NCI-H526 (cell line): ENCODE measurements at regions not wholly inside any gene's neighbourhood (a gene's known extent, or its start where the extent isn't known, plus 50 kb on each side); places are given as distances from the start of the nearest gene placed in this dataset.
"Not testable (repeated sequence)": the region's sequence is repeated elsewhere in the genome, so short reads cannot be mapped to it uniquely, and the experiment has no call there.

Source experiments
- DNase-seq, 2 experiments: peaks; one replicate each; lab custom pipeline; 2025; lab: John Stamatoyannopoulos, UW

DNA sequence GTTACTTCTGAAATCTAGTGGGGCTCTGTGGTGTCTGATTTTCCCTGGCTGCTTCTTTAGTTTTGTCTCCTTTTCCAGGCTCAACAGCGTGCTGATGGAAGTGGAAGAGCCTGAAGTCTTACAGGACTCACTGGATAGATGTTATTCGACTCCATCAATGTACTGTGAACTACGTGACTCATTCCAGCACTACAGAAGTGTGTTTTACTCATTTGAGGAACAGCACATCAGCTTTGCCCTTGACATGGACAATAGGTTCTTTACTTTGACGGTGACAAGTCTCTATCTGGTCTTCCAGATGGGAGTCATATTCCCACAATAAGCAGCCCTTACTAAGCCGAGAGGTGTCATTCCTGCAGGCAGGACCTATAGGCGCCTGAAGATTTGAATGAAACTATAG is 51.1 kb downstream of the NBPF8 start:
- not testable (repeated sequence) for DNase-seq

DNA sequence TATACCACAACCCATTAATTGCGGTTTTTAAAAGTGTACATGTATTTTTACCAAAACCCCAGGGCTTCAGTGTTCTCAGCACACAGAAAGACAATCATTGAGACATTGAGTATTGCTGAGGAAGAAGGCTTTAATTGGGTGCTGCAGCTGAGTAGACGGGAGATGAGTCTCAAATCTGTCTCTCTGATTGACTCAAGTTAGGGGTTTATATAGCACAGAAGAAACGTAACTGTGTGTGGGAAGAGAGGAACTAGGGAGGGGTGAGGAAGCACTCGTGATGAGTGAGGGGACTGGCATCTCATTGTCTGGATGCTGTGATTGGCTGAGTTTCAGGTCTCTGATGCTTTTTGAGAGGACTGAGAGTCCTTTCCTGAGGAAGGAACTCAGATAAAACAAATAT is 62.8 kb downstream of the NBPF8 start:
- DNase-seq, result not testable (repeated sequence)

DNA sequence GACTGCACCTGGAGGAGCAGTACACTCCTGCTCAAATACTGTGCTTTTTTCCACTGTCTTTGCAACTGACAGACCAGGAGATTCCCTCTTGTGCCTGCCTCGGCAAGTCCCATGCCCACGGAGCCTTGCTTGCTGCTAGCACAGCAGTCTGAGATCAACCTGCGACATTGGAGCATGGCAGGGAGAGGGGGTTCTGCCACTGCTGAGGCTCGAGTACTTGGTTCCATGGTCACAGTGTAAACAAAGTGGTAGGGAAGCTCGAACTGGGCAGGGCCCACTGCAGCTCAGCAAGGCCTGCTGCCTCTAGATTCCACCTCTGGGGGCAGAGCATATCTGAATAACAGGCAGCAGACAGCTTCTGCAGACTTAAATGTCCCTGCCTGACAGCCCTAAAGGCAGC is 63.6 kb downstream of the NBPF8 start:
- not testable (repeated sequence) for DNase-seq

DNA sequence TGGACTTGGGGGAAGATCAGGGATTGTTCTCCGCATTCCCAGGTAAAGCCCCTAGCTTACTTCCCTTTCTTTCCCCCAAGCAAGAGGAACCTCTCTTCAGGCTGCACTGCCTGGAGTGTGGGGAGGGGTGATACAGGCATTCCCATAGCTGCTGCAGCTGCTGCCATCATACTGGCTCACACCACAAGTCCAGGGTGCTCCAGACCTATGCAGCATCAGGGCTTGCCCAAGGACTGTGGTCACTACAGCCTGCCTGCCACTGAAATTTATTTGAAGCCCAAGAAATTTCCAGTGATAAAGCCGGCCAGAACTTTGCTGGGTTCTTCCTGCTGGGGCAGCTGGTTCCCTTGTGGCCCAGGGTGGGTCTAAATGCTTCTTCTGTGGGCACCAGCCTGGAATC is 72.7 kb downstream of the NBPF8 start:
- DNase-seq, result not testable (repeated sequence)

DNA sequence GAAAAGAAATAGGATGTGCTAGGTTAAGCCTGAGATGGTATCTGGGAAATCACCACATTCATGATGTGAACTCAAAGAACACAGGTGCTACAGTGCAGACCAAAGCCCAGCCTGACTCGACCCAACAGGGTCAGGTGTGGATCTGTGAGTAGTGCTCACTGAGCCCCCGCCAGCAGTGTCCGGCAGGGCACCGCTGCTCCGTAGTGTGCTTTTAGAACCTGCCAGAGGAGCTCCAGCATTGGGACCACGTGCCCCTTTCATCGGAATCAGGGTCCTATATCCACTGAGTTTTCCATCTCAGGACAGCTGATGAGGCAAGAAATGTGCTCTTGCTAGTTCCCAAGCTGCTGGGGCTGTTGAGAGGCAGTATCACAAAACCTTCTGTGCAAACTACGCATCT is 74.4 kb downstream of the NBPF8 start:
- not testable (repeated sequence) for DNase-seq

DNA sequence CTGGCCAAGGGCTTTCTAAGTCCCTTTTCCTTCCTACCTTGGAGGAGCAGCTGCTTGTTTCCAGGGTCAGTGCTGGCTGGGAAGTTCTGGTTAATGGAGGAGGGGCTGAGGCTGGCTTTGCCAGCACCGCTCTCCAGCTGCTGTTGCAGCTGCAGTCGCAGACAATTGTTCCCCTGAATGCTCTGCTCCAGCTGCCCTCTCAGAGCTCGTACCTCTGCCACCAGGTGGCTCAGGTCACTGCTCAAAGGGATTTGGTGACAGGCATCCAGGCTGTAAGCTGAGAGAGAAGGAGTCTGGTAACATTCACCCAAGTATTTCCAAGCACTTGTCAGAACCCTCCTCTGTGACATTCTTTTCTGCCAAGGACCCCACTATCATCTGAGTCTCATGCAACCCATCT is 82.3 kb downstream of the NBPF8 start:
- DNase-seq, result not testable (repeated sequence)

DNA sequence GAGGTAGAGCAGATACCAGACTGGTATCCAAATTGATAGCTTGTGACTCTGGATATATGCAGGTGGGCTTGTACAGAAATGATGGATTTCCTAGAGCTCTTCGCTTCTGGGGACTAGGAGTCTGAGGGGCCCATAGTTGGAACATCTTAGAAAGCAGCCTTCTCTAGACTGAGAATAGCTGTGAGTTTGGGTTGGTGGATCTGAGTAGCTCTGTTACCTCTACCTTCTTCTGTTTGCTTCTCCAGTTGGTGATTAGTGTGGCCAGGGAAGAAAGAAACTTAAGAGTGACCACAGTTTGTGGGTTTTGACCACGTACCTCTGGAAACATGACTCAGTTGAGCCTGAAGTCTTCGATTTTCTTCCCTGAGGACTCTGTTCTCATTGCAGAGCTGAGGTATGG is 88.4 kb downstream of the NBPF8 start:
- not testable (repeated sequence) for DNase-seq

DNA sequence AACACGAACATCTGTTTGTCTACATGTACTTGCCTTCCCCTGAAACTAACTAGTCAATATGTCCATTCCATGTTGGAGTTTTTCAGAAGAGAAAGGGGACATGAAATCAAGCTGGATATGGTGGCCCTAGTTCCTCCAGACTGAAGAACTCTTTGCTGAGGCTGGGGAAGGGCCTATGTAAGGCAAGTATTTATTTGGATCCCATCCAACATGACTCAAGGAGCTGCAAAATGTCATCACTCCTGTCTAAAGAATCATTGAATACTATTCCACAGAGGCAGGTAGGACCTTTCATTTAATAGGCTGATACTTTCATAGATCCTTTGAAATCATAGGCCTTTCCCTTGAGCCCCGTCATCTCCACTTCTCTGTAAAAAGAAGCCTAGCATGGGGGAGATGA is 91.5 kb downstream of the NBPF8 start:
- DNase-seq, result not testable (repeated sequence)

DNA sequence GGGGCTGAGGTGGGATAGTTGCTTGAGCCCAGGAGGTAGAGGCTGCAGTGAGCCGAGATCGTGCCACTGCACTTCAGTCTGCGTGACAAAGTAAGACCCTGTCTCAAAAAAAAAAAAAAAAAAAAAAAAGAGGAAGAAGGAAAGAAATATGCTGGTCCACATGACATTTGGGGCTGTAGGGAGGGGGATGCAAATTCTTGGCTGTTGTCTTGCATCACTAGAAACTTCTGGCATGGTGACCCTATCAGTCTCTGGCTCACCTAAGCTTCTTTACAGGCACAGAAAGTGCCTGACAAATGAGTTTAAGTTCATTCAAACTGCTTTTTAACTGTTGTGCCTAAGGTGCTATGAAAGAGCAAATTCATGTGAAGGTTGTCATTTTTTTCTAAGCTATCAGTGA is 93.5 kb downstream of the NBPF8 start:
- not testable (repeated sequence) for DNase-seq

DNA sequence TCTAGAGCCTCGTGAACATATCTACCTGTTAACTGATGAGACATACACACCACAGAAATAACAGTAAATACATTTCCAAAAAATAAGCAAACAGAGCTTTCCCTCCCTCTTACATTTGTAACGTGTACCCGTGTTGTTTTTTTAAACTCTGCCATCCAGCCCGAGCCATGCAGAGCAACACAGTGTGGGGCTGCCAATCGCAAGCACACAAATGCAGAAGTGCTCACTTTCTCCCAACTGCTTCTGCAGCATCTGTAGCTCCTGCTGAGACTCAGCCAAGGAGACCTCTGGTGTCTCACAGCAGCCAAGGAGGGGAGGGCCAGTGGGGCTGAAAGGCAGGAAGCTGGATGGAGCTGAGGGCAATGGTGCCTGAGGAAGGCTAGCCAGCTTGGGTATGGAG is 94.4 kb downstream of the NBPF8 start:
- not testable (repeated sequence) for DNase-seq

DNA sequence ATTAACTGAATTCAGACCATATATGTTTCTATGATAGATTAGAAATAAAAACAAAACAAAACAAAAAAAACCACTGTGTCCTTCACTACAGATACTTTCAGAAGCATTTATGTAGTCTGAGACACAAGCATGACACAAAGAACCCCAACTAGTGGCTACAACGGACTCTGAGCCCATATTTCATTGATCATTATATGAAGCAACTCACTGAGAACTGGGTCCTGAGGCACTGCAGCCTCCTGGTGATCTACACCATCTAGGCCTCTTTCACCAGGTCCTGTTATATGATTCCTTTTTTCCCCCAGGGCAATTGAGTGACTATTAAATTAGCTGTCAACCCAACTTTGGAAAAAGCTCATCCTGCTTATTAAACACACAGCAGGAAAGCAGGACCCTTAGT is 98.3 kb downstream of the NBPF8 start:
- DNase-seq, result not testable (repeated sequence)

DNA sequence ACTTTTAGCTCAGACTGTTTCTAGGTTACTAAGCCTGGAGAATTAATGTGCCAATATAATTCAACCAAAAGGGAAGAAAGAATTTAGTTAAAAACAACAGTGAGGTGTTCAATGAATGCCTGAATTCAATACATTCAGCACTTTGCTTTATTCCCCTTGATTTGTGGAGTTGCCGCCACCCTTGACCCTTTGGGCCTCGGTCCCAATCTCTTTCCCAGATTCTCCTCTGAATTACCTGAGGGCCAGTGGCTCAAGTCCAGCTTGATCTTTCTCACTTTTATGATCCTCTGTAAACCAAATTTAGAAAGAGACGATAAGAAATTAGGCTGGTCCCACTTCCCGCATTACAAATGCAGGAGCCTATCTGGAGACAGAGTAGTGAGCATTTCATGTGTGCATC is 98.7 kb downstream of the NBPF8 start:
- DNase-seq, result not testable (repeated sequence)

DNA sequence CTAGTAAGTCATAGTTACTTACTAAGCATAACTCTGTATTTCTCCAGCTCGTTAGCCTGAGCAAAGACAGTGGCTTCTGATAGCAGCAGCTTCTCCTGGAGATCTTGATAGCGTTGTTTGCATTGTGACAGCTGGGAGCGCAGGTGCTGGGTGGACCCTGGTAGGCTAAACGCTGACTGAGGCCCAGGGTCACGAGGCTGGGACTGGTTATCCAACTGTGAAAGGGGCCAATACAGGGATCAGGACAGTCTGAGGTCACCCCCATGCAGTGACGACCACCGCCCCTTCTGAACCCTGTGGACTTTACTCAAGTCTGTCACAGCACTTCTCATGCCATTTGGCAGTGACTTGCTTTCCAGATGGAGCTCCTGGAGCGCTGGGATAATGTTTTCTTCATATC is 104.4 kb downstream of the NBPF8 start:
- not testable (repeated sequence) for DNase-seq

DNA sequence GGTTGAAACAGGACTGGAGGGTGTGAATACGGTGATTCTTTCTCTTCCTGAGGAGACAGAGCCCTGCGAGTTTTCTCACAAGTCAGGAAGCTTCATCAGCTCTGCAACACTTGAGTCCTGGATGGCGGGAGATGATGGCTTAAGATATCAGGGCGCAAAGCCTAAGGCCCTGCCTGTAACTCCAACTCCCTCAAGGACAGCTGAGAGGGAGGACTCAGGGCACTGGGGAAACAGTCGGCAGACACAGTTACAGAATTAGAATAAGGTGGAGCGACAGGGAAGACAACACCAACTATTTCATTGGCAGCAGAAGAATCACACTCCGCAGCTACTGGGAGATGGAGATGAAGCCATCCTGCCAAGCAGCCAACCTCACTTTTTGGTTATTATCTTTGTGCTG is 109.6 kb downstream of the NBPF8 start:
- not testable (repeated sequence) for DNase-seq

DNA sequence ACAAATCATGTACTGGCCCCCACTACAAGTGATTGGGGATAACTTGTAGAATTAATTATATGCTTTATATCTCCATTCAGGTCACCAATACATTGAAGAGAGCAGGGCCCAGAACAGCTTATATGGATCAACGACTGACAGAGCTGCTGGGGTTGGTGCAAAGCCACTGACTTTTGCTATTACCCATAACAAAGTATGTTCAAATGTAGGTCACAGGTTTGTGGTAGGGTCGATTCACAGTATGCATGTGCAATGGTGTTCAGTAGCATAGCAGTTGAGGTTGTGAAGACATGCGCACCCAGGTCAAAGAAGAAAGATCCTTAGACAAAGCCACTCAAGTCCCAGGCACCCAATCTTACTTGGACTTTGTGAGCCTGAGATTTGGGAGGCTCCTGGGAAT is 110.6 kb downstream of the NBPF8 start:
- not testable (repeated sequence) for DNase-seq

DNA sequence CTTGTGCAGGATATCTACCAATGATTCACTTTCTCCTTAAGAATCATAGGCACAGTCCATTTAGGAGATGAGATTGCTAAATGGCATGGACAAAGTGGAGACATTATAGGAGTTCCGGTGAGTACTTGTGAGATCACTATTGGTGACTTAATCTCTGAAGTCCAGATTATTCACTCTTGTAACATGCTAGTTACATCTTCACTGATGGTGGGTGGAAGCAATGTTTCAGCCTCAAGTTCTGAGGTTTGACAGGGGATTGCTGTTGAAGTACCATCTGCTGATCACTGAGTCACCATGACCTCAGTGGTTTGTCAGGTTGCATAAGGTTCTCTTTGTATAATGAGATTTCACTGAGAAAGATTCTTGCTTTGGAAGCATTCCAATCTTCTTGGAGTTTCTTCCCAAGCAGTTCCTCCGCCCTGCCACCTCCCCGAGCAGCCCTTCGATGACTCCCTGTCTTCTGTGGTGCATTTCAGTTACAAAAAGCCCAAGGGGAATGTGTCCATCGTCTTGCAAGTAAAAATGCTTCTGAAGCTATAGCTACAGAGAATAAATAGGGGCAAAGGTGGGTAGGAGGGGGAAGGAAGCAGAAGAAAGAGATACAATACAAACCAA is 114.7 kb downstream of the NBPF8 start:
- DNase-seq, result not testable (repeated sequence)

DNA sequence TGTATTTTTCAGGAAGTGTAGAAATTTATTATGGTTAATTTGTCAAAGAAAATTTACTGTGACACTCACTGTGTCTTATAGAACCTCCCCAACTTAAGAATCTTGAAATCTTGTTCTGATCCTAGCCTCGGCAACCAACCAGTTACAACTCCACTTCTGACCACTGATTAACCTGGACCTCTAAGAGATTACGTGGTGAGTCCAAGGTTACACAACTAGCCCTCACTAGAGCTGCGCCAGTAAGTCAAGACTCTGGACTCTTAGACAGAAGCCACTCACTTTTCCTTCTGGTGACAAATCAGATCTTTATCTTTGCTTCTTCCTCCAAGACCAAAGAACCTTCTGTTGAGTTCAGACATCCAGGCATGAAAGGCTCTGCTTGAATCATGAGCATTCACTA is 116.6 kb downstream of the NBPF8 start:
- DNase-seq, result not testable (repeated sequence)

DNA sequence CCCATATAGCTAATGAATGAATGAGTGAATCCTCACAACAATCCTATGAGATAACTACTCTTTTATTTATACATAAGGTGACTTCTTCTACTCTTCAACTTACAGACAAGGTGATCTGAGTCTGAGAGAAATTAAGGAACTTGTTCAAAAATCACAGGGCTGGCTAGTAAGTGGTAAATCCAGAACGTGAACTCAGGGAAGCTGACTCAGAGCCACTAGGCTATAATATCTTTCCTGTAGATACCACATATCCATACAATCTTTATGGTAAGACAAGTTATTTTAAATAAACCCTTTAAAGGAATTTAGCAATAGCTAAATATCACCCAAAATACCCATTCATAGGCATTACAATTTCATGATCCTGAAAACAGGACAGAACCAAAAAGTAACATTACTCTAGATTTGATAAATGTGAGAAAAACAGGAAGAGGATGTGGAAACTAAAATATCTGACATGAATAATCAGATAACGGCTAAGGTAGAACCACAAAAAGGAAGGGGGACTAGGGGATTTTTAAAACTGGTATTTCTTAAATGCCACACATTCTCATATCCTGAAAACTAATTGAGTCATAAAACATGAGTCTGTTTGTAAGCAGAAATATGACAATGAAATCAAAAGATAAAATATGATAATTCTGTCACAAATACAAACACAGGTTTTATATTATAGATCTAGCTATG is 119.7 kb downstream of the NBPF8 start:
- not testable (repeated sequence) for DNase-seq

DNA sequence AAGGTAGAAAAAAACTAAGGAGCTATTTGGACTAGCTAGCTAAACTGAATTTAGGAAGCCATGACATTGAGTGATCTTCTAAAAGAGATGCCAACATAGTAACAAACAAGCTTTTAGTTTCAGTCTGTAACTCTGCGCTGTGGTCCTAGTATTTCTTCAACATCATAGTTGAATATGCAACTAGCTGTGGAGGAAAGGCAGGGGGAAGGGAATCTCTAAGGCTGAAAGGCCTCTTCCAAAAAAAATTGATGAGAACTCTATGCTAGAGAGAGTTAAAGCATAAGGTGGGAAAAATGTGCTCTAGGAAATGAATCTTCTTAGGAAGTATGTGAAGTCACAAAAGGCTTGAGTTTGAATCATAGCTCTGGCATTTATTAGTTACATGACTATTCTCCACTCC is 120.2 kb downstream of the NBPF8 start:
- DNase-seq, result not testable (repeated sequence)

DNA sequence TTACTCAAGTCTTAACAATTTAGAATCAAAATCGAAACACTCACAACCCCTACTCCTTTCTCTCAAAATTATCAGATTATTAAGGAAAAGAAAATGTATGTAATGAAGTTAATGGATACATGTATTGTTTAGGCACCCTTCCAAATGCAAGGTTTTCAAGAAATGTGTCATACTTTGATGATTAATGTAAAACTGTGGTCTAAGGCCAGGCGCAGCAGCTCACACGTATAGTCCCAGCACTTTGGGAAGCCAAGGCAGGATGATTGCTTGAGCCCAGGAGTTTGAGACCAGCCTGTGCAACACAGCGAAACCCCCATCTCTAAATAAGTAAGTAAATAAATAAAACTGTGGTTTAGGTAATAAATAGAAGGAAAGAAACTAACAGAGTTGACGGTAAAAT is 126.6 kb downstream of the NBPF8 start:
- DNase-seq, result not testable (repeated sequence)

DNA sequence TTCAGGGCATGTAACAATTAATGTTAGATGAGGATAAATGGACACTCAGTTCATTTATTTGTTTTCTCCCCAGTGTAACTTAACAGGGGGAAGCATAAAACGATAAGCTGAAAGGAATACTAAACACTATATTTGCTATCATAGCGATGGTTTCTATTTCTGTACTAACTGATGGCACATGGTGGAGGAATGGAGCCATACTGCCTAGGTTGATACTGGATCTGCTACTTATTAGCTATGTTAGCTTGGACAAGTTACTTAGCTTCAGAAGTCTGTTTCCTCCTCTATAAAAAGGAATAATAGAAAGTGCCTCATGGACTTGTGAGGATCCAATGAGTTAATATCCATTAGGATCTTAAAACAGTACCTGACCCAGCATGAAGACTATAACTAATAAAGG is 127.5 kb downstream of the NBPF8 start:
- not testable (repeated sequence) for DNase-seq

DNA sequence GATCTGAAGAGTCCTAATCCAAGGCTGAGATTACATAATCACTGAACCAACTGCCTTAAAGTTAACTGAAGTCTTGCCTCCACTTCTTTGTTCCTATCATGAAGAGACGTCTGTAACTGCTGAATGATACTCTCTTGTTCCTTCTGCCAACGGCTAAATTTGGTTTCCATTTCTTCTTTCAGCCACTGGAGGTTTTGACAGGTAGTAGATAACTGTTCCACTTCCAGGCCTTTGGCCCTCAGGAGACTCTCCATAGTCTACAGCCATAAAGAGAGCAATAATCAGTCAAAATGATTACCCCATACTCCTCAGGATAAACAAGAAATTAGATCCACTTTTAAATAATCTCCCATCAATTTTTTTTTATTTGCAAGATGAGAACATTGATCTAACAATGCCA is 128.1 kb downstream of the NBPF8 start:
- not testable (repeated sequence) for DNase-seq

DNA sequence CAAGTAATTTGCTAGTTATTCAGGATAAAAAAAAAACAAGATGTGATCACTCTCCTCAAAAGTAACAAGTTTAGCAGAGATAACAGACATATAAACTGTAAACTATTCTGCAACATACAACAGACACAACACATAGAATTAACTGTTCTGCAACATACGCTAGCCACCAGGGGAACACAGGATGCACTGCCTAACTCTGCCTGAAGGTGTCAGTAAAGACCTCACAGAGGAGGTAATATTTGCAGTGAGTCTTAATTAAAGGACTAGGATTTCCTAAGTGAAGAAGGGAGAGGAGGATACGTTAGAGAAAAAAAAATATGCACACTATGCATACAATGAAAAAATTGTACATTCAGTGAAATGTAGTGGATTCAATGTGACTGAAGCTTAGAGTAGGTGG is 129.6 kb downstream of the NBPF8 start:
- DNase-seq, result not testable (repeated sequence)

DNA sequence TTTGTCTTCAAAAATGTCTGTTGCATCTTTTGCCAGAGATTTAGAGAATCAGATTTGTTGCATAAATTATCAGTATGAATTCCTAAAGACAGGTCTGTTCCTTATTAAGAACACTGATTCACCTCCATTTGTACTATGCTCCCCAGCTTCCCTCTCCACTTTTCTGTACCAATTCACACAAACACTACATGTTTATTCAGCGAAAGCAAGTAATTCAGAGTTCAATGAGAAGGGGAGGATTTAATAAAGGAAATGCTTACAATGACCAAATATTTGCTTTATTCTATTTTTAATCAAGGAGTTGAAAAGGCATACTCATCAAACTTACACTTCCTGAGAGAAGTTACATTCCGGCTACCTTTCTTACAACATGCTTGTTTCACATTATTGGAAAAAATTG is 135.5 kb downstream of the NBPF8 start:
- DNase-seq, result not testable (repeated sequence)
